ENCODE measurements at regions not wholly inside any gene's neighbourhood (a gene's known extent, or its start where the extent isn't known, plus 50 kb on each side); places are given as distances from the start of the nearest gene placed in this dataset.

GRCh38 chrX:35076061-35076460 is 133.5 kb downstream of the FAM47B start:
- BruUV-seq (replicated peaks): no TSS peak
- Histone ChIP-seq H3K27me3 (replicated peaks; ENCODE audit: insufficient read depth, low read depth, low read length, poor library complexity) (no peaks in the 10 kb centered on the region), H3K9me3 (ENCODE audit: low read depth, low read length, poor library complexity, severe bottlenecking) (no peaks in the 10 kb centered on the region), H3K36me3 (ENCODE audit: insufficient read depth, low read length, poor library complexity, severe bottlenecking) (no peaks in the 10 kb centered on the region), H3K4me1 (ENCODE audit: insufficient read depth, low read length, poor library complexity, severe bottlenecking) (no peaks in the 10 kb centered on the region), H3K27ac (ENCODE audit: low read depth, low read length, poor library complexity, severe bottlenecking) (no peak overlapping the region), H3K4me3 (ENCODE audit: low read depth, low read length, poor library complexity, severe bottlenecking) (no peak overlapping the region)
- ChIA-PET POLR2A (ENCODE audit: low non-redundant PET) (no interaction called here), CTCF (no interaction called here)
- intact Hi-C loops (cut with micrococcal nuclease; ENCODE audit: unreplicated experiment): no loop called here
- DNase-seq (ENCODE audit: low spot score): peak; percentile 10
- TF ChIP-seq EZH2 (IDR thresholded peaks at IDR 0.05; ENCODE audit: borderline replicate concordance, low read depth, low read length, poor library complexity, severe bottlenecking): no peak
- 0 out of 2 replicates have a peak, but pooled peaks have one; percentile 14 for TF ChIP-seq CTCF (conservative IDR thresholded peaks at IDR 0.05; ENCODE audit: low read depth, low read length)

- H3K9me3 ChIP-seq (ENCODE audit: low read depth, low read length, poor library complexity, severe bottlenecking): no peaks in the 10 kb centered on the region
- H3K27ac ChIP-seq (ENCODE audit: low read depth, low read length, poor library complexity, severe bottlenecking): no peak overlapping the region
- H3K36me3 ChIP-seq (ENCODE audit: insufficient read depth, low read length, poor library complexity, severe bottlenecking): no peaks in the 10 kb centered on the region
- H3K4me3 ChIP-seq (ENCODE audit: low read depth, low read length, poor library complexity, severe bottlenecking): no peak overlapping the region
- ChIA-PET CTCF (no interaction called here), POLR2A (ENCODE audit: low non-redundant PET) (no interaction called here)
- no TSS peak for BruUV-seq (replicated peaks)
- DNase-seq (ENCODE audit: low spot score): no peak
- no peak for TF ChIP-seq EZH2 (IDR thresholded peaks at IDR 0.05; ENCODE audit: borderline replicate concordance, low read depth, low read length, poor library complexity, severe bottlenecking)
- no peak for TF ChIP-seq CTCF (conservative IDR thresholded peaks at IDR 0.05; ENCODE audit: low read depth, low read length)
- intact Hi-C loops (cut with micrococcal nuclease; ENCODE audit: unreplicated experiment): no loop called here
- no peaks in the 10 kb centered on the region for H3K4me1 ChIP-seq (ENCODE audit: insufficient read depth, low read length, poor library complexity, severe bottlenecking)
- H3K27me3 ChIP-seq (replicated peaks; ENCODE audit: insufficient read depth, low read depth, low read length, poor library complexity): no peaks in the 10 kb centered on the region
Observed at GRCh38 chrX:35090801-35091200, 148.2 kb downstream of the FAM47B start.

GRCh38 chrX:35098419-35098818 is 155.8 kb downstream of the FAM47B start:
- DNase-seq (ENCODE audit: low spot score): peak; percentile 65
- Histone ChIP-seq H3K27ac (ENCODE audit: low read depth, low read length, poor library complexity, severe bottlenecking) (no peak overlapping the region), H3K4me1 (ENCODE audit: insufficient read depth, low read length, poor library complexity, severe bottlenecking) (no peaks in the 10 kb centered on the region), H3K9me3 (ENCODE audit: low read depth, low read length, poor library complexity, severe bottlenecking) (no peaks in the 10 kb centered on the region), H3K4me3 (ENCODE audit: low read depth, low read length, poor library complexity, severe bottlenecking) (no peak overlapping the region), H3K27me3 (replicated peaks; ENCODE audit: insufficient read depth, low read depth, low read length, poor library complexity) (no peaks in the 10 kb centered on the region), H3K36me3 (ENCODE audit: insufficient read depth, low read length, poor library complexity, severe bottlenecking) (no peaks in the 10 kb centered on the region)
- intact Hi-C loops (cut with micrococcal nuclease; ENCODE audit: unreplicated experiment): no loop called here
- ChIA-PET POLR2A (ENCODE audit: low non-redundant PET) (no interaction called here), CTCF (no interaction called here)
- peak; percentile 44 for TF ChIP-seq CTCF (conservative IDR thresholded peaks at IDR 0.05; ENCODE audit: low read depth, low read length)
- no peak for TF ChIP-seq EZH2 (IDR thresholded peaks at IDR 0.05; ENCODE audit: borderline replicate concordance, low read depth, low read length, poor library complexity, severe bottlenecking)
- BruUV-seq (replicated peaks): no TSS peak
